IMR-90 (cell line): ENCODE measurements at regions not wholly inside any gene's neighbourhood (a gene's known extent, or its start where the extent isn't known, plus 50 kb on each side); places are given as distances from the start of the nearest gene placed in this dataset.

ENCODE experiments used
- CTCF ChIP-seq: conservative IDR thresholded peaks from 2 replicates; pipeline ENCODE4 v1.5.1; 2012; ENCODE audit warnings: mild to moderate bottlenecking, low read depth, low read length, improper control_type of control experiment
- MXI1 ChIP-seq: IDR thresholded peaks from 2 replicates; pipeline ENCODE4 v1.6.1; 2012; ENCODE audit warnings: low read depth, mild to moderate bottlenecking, low read length, moderate library complexity, borderline replicate concordance
- RCOR1 ChIP-seq: IDR thresholded peaks from 2 replicates; pipeline ENCODE4 v1.6.1; 2012; ENCODE audit warnings: mild to moderate bottlenecking, low read length, improper control_type of control experiment; ENCODE audit not compliant: insufficient replicate concordance

GRCh38 chr9:106035806-106036205 is 341.5 kb downstream of the TMEM38B start:
- TF ChIP-seq CTCF = no peak
- TF ChIP-seq RCOR1 = no peak
- TF ChIP-seq MXI1 = no peak
